Pancreas (tissue), 10 donors: ENCODE measurements at regions not wholly inside any gene's neighbourhood (a gene's known extent, or its start where the extent isn't known, plus 50 kb on each side); places are given as distances from the start of the nearest gene placed in this dataset.
"Not testable (repeated sequence)": the region's sequence is repeated elsewhere in the genome, so short reads cannot be mapped to it uniquely, and the experiment has no call there.

Experiments
- ATAC-seq, 4 donors: fragments of 200-7000 bp; cut with Tn5 transposase; one replicate each; pipeline versions ENCODE4 v1.8.0 to v1.9.1; 2020; ENCODE audit warnings: mild to moderate bottlenecking in 4 of 4, moderate library complexity in 4 of 4
- DNase-seq, 6 donors: peaks; one replicate each; pipeline ENCODE4 v3.0.0-alpha.2; 2020
- FAIRE-seq: peaks from 2 replicates; lab custom pipeline; 2012; peaks lifted over from hg19 to GRCh38; lab: Jason Lieb, UNC
- H3K27ac ChIP-seq, 4 donors: fragments of 200-600 bp; sonication (generic); 1 replicate in 3 of 4; 2 replicates in 1 of 4; pipeline versions ENCODE4 v1.5.0 to v1.8.0; 2020
- H3K27me3 ChIP-seq, 4 donors: fragments of 200-600 bp; one replicate each; pipeline ENCODE4 v1.8.0; 2021
- H3K36me3 ChIP-seq, 3 donors: fragments of 200-600 bp; sonication (generic) in 1 of 3; one replicate each; pipeline versions ENCODE4 v1.5.0 to v1.8.0; 2020 to 2021
- H3K4me1 ChIP-seq, 3 donors: fragments of 200-600 bp; one replicate each; pipeline ENCODE4 v1.8.0; 2021
- H3K4me3 ChIP-seq, 4 donors: fragments of 200-600 bp; sonication (generic) in 2 of 4; one replicate each; pipeline versions ENCODE4 v1.5.0 to v1.8.0; 2020 to 2021
- H3K9me3 ChIP-seq, 4 donors: fragments of 200-600 bp; one replicate each; pipeline ENCODE4 v1.8.0; 2021
- WGBS, 2 donors: extraction: QIAGEN DNeasy Blood & Tissue Kit; methylation state at CpG; one replicate each; pipeline ENCODE4 v1.1.7; 2013; 5-methylcytosine and 5-hydroxymethylcytosine counted together
- intact Hi-C, 3 donors: fragments of 100-400 bp; cut with DNase I; formaldehyde crosslinking; loops; one replicate each; pipeline versions ENCODE4 v1.11.1 to v1.14.2; 2022
- TF ChIP-seq, protein P1 (sequence below), 4 donors: fragments of 200-600 bp; sonication (generic) in 3 of 4; IDR thresholded peaks; one replicate each; pipeline versions ENCODE4 v1.5.0 to v1.8.0; 2021; ENCODE audit warnings: antibody characterized with exemption in 4 of 4
- donor health status: healthy with polysubstance abuse.
- donor health status: DM: no; HTN: no; CAD: no; lungs with moderate emphysema.
- donor health status: DM: no; HTN: no; CAD: no.
- donor health status: control.
- donor health status: control.
- donor health status: Bipolar disorder and iron deficiency.
- donor health status: DM: yes; HTN: yes; CAD: no.
- donor health status: DM: no; HTN: no; CAD: no.
- donor health status: DM: no; HTN: no; CAD: no.
- donor health status: DM: yes; HTN: yes; CAD: no.

DNA sequence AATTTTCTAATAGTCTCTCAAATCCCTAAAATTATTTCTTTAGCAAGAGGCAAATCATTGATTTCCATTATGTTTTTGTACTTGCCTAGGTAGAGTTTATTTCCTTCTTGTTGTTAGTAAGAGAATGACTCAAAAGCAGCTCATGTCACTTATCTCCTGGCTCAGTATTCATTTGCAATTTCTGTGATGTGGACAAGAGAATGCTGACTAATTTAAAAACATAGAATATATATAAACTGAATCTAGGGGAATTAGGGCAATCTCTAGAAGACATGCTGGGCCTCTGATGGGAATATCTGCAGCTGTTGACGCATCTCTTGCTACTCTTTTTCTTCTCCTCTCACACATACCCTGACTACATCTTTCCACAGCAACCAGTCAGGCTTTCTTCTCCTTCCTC lies 130.8 kb upstream of the PRKD1 start:
- no peak for FAIRE-seq
- no peak for DNase-seq
- TF ChIP-seq, protein P1, sequence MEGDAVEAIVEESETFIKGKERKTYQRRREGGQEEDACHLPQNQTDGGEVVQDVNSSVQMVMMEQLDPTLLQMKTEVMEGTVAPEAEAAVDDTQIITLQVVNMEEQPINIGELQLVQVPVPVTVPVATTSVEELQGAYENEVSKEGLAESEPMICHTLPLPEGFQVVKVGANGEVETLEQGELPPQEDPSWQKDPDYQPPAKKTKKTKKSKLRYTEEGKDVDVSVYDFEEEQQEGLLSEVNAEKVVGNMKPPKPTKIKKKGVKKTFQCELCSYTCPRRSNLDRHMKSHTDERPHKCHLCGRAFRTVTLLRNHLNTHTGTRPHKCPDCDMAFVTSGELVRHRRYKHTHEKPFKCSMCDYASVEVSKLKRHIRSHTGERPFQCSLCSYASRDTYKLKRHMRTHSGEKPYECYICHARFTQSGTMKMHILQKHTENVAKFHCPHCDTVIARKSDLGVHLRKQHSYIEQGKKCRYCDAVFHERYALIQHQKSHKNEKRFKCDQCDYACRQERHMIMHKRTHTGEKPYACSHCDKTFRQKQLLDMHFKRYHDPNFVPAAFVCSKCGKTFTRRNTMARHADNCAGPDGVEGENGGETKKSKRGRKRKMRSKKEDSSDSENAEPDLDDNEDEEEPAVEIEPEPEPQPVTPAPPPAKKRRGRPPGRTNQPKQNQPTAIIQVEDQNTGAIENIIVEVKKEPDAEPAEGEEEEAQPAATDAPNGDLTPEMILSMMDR (IDR thresholded peaks at IDR 0.05): no peak
- Histone ChIP-seq H3K4me1 (no peaks in the 10 kb centered on the region), H3K36me3 (no peaks in the 10 kb centered on the region), H3K27ac (no peak overlapping the region), H3K4me3 (no peak overlapping the region), H3K9me3 (no peaks in the 10 kb centered on the region), H3K27me3 (peaks cover 0 to 3% (median 0%) of the 10 kb centered on the region in 4 donors)
- WGBS, 2 donors: 63 to 70% methylated on average over 1 of the region's 1 CpG
- ATAC-seq: no peak
- intact Hi-C loops: no loop called here

DNA sequence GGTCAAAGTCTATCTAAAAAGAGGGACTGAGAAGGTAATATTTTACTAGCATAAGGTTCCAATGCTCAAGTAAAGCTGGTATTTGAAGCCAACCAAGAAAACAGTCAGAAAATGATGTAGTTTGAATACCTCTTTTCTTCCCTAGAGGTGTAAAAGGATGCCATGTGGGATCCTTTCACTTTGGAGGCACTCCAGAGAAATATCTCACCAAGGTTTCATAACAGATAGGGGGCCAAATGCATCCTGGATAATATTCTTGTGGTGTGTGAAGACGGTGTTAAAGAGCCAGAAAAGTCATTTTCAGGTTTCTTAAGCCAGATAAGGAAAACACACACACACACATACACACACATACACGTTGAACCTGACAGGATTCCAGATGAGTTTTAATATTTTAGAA lies 136.1 kb upstream of the PRKD1 start:
- DNase-seq: no peak
- WGBS, 2 donors: 36 to 37% methylated on average over 2 of the region's 2 CpGs

DNA sequence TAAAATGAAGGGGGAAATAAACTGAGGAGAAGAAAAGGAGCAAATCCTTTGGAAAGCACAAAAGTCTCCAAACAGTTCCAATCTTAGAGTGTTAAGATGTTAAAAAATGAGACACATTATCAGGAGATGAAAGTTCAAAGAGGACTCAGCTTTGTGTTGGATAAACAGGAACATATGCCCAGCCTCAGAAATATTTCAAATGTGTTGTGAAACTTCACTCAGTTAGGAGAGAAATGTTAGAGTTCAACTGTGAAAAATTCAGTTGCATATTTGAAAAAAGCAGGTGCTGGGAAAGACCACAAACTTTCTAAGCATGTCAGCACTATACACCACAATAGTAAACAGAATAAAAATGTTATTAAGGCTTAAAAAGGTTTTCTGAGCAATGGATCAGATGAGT lies 136.8 kb upstream of the PRKD1 start:
- TF ChIP-seq, protein P1 (IDR thresholded peaks at IDR 0.05): no peak

More for the DNA sequence above, 136.1 kb upstream of the PRKD1 start:
- Histone ChIP-seq H3K4me3 (no peak overlapping the region), H3K36me3 (no peaks in the 10 kb centered on the region), H3K27me3 (peaks cover 0 to 3% (median 0%) of the 10 kb centered on the region in 4 donors), H3K27ac (no peak overlapping the region), H3K9me3 (no peaks in the 10 kb centered on the region), H3K4me1 (no peaks in the 10 kb centered on the region)
- TF ChIP-seq, protein P1 (IDR thresholded peaks at IDR 0.05): no peak
- intact Hi-C loops: no loop called here
- FAIRE-seq (no peak), ATAC-seq (no peak)

DNA sequence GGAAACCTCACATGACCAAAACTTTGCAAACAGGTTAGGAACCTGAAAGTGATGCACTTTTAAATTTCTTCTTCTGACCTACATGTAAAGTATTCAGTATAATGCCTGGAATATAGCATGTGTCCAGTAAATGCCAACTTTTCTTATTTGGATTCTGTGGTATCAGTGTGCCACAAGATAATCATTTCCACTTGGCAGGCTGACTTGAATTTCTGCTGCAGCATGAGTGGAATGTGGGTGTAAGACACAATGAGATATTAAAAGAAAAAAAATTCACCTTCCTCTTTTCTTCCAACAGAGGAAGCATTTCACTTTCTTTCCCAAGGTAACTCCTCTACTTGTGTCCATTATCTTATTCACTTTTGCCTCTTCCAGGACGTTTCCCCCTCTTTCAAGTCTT lies 141.9 kb upstream of the PRKD1 start:
- H3K4me3 ChIP-seq: no peak overlapping the region
- H3K27me3 ChIP-seq: no peaks in the 10 kb centered on the region
- 24 to 37% methylated on average over 1 of the region's 1 CpG for WGBS, 2 donors
- H3K27ac ChIP-seq: no peak overlapping the region
- no peaks in the 10 kb centered on the region for H3K36me3 ChIP-seq
- ATAC-seq: no peak
- no peaks in the 10 kb centered on the region for H3K4me1 ChIP-seq
- no peaks in the 10 kb centered on the region for H3K9me3 ChIP-seq
- intact Hi-C loops: no loop called here
- TF ChIP-seq, protein P1 (IDR thresholded peaks at IDR 0.05): no peak
- FAIRE-seq: no peak
- no peak for DNase-seq

More for the DNA sequence above, 136.8 kb upstream of the PRKD1 start:
- no peak overlapping the region for H3K4me3 ChIP-seq
- H3K27me3 ChIP-seq: peaks cover 0 to 3% (median 0%) of the 10 kb centered on the region in 4 donors
- FAIRE-seq (no peak), ATAC-seq (no peak), DNase-seq (no peak)
- H3K27ac ChIP-seq: no peak overlapping the region
- intact Hi-C loops: no loop called here
- H3K36me3 ChIP-seq: no peaks in the 10 kb centered on the region
- no peaks in the 10 kb centered on the region for H3K9me3 ChIP-seq
- no peaks in the 10 kb centered on the region for H3K4me1 ChIP-seq

DNA sequence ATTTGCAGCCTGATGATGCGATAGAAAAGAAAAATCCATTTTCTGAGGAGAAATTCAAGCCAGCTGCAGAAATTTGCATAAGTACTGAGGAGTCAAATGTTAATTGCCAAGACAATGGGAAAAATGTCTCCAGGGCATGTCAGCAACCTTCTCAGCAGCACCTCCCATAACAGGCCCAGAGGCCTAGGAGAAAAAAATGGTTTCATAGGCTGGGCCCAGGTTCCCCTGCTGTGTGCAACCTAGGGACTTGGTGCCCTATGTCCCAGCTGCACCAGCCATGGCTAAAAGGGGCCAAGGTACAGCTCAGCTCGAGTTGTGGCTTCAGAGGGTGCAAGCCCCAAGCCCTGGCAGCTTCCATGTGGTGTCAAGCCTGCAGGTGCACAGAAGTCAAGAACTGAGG lies 144.8 kb upstream of the PRKD1 start:
- H3K36me3 ChIP-seq, H3K4me1 ChIP-seq, FAIRE-seq, H3K4me3 ChIP-seq, ATAC-seq, DNase-seq, H3K9me3 ChIP-seq, H3K27me3 ChIP-seq, H3K27ac ChIP-seq, intact Hi-C loops: not testable (repeated sequence)
- 32 to 55% methylated on average over 2 of the region's 2 CpGs for WGBS, 2 donors
